GM23338 (cell line): ENCODE measurements at regions not wholly inside any gene's neighbourhood (a gene's known extent, or its start where the extent isn't known, plus 50 kb on each side); places are given as distances from the start of the nearest gene placed in this dataset.

Source experiments
- ATAC-seq: fragments of 200-7000 bp; cut with Tn5 transposase; 3 replicates; pipeline ENCODE4 v1.9.1; 2020
- DNase-seq: peaks from one replicate; pipeline ENCODE4 v3.0.0-alpha.2; 2015; ENCODE audit warnings: low spot score
- H2AFZ ChIP-seq: fragments of 200-600 bp; sonication (generic); 2 replicates; pipeline ENCODE4 v1.8.0; 2016; ENCODE audit warnings: antibody characterized with exemption, mild to moderate bottlenecking, moderate library complexity
- H3F3A ChIP-seq: fragments of 200-600 bp; sonication (generic); replicated peaks from 2 replicates; pipeline ENCODE4 v1.8.0; 2017; ENCODE audit warnings: antibody characterized with exemption, mixed run types, low read depth
- H3K27ac ChIP-seq: fragments of 200-600 bp; sonication (generic); 2 replicates; pipeline ENCODE4 v1.6.1; 2016; ENCODE audit warnings: low read depth
- H3K27me3 ChIP-seq: fragments of 200-600 bp; sonication (generic); 2 replicates; pipeline ENCODE4 v1.8.0; 2016; ENCODE audit warnings: mild to moderate bottlenecking, mixed run types, moderate library complexity; ENCODE audit not compliant: insufficient read depth
- H3K36me3 ChIP-seq: fragments of 200-600 bp; sonication (generic); 2 replicates; pipeline ENCODE4 v1.8.0; 2016; ENCODE audit warnings: mild to moderate bottlenecking; ENCODE audit not compliant: insufficient read depth
- H3K4me1 ChIP-seq: fragments of 200-600 bp; sonication (generic); 2 replicates; pipeline ENCODE4 v1.8.0; 2016; ENCODE audit warnings: mild to moderate bottlenecking, moderate library complexity; ENCODE audit not compliant: insufficient read depth
- H3K4me2 ChIP-seq: fragments of 200-600 bp; sonication (generic); 2 replicates; pipeline ENCODE4 v1.7.1; 2017; ENCODE audit warnings: mixed run types
- H3K4me3 ChIP-seq: fragments of 200-600 bp; sonication (generic); 2 replicates; pipeline ENCODE4 v1.6.1; 2016; ENCODE audit warnings: mixed run types
- H3K79me2 ChIP-seq: fragments of 200-600 bp; sonication (generic); replicated peaks from 2 replicates; pipeline ENCODE4 v1.8.0; 2017; ENCODE audit warnings: mild to moderate bottlenecking; ENCODE audit not compliant: insufficient read depth
- H3K9me2 ChIP-seq: fragments of 200-600 bp; sonication (generic); 2 replicates; pipeline ENCODE4 v1.8.0; 2017; ENCODE audit not compliant: insufficient read depth
- H4K20me1 ChIP-seq: fragments of 200-600 bp; sonication (generic); replicated peaks from 2 replicates; pipeline ENCODE4 v1.8.0; 2017; ENCODE audit warnings: mild to moderate bottlenecking; ENCODE audit not compliant: insufficient read depth
- H3K27ac Mint-ChIP-seq: 2 replicates; pipeline ENCODE4 v1.8.0; 2020; ENCODE audit warnings: inconsistent platforms, mild to moderate bottlenecking, moderate library complexity, mixed read lengths
- H3K27me3 Mint-ChIP-seq: 3 replicates; pipeline ENCODE4 v1.8.0; 2022; ENCODE audit warnings: low read depth, mild to moderate bottlenecking, moderate library complexity, mixed read lengths, inconsistent platforms; ENCODE audit not compliant: insufficient read depth, poor library complexity
- H3K36me3 Mint-ChIP-seq: 3 replicates; pipeline ENCODE4 v1.8.0; 2021; ENCODE audit warnings: low read depth, mild to moderate bottlenecking, inconsistent platforms, moderate library complexity, mixed read lengths
- H3K4me1 Mint-ChIP-seq: 3 replicates; pipeline ENCODE4 v1.8.0; 2020; ENCODE audit warnings: mild to moderate bottlenecking, inconsistent platforms, mixed read lengths
- H3K4me3 Mint-ChIP-seq: 3 replicates; pipeline ENCODE4 v1.8.0; 2021; ENCODE audit warnings: moderate library complexity, mild to moderate bottlenecking, inconsistent platforms, mixed read lengths
- H3K9me3 Mint-ChIP-seq: 3 replicates; pipeline ENCODE4 v1.8.0; 2020; ENCODE audit warnings: moderate library complexity, mild to moderate bottlenecking, inconsistent platforms, mixed read lengths
- CREB1 ChIP-seq: fragments of 250-450 bp; sonication (Bioruptor Pico); IDR thresholded peaks from 2 replicates; pipeline ENCODE4 v1.5.0; 2020; ENCODE audit warnings: low read depth, mild to moderate bottlenecking, moderate library complexity
- EZH2 ChIP-seq: fragments of 200-600 bp; sonication (generic); IDR thresholded peaks from one replicate; pipeline ENCODE4 v1.8.0; 2017; ENCODE audit warnings: antibody characterized with exemption, mild to moderate bottlenecking, low read depth; ENCODE audit not compliant: unreplicated experiment
- JUNB ChIP-seq: IDR thresholded peaks from one replicate; pipeline ENCODE4 v1.6.1; 2016; ENCODE audit warnings: antibody characterized with exemption; ENCODE audit not compliant: unreplicated experiment
- NANOG ChIP-seq: IDR thresholded peaks from 2 replicates; pipeline ENCODE4 v1.6.1; 2016; ENCODE audit warnings: antibody characterized with exemption, borderline replicate concordance
- POLR2AphosphoS5 ChIP-seq: IDR thresholded peaks from 2 replicates; pipeline ENCODE4 v1.6.1; 2016; ENCODE audit warnings: antibody characterized with exemption, low read depth
- ZNF331 ChIP-seq: fragments of 250-450 bp; sonication (Bioruptor Pico); IDR thresholded peaks from 2 replicates; pipeline ENCODE4 v1.5.0; 2020; ENCODE audit warnings: low read depth, mild to moderate bottlenecking, moderate library complexity
- TF ChIP-seq, protein P1 (sequence below), 2 experiments: fragments of 200-600 bp in 1 of 2; sonication (generic) in 1 of 2; conservative IDR thresholded peaks; 2 replicates each; pipeline versions ENCODE4 v1.5.1 to v1.6.1; 2016 to 2017; ENCODE audit warnings: antibody characterized with exemption in 2 of 2, low read depth in 2 of 2, mild to moderate bottlenecking in 2 of 2, moderate library complexity in 1 of 2
- TF ChIP-seq, protein P2 (sequence below): IDR thresholded peaks from 2 replicates; pipeline ENCODE4 v1.6.1; 2016; ENCODE audit warnings: antibody characterized with exemption

DNA sequence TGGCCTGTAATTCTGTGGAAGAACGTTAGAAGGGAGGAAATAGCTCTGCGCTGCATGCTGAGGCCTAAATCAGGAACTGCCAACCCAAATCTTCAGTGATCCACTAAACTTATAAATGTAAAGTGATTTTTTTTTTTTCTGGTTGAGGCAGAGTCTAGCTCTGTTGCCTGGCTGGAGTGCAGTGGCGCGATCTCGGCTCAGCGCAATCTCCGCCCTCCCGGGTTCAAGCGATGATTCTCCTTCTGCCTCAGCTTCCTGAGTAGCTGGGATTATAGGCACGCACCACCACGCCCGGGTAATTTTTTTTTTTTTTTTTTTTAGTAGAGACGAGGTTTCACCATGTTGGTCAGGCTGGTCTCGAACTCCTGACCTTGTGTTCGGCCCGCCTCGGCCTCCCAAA is 717.4 kb upstream of the FAM174A start:
- Histone ChIP-seq H3K4me1 (no peaks in the 10 kb centered on the region), H3K4me3 (no peak overlapping the region), H3F3A (no peaks in the 10 kb centered on the region), H3K27me3 (no peaks in the 10 kb centered on the region), H3K79me2 (no peaks in the 10 kb centered on the region), H3K9me2 (no peaks in the 10 kb centered on the region), H2AFZ (no peak overlapping the region), H3K36me3 (no peaks in the 10 kb centered on the region), H3K4me2 (no peak overlapping the region), H4K20me1 (no peaks in the 10 kb centered on the region), H3K27ac (no peak overlapping the region)
- H3K4me3 Mint-ChIP-seq: no peak overlapping the region
- no peaks in the 10 kb centered on the region for H3K36me3 Mint-ChIP-seq
- H3K9me3 Mint-ChIP-seq: no peaks in the 10 kb centered on the region
- peaks cover 1% of the 10 kb centered on the region for H3K27me3 Mint-ChIP-seq
- TF ChIP-seq, protein P1, sequence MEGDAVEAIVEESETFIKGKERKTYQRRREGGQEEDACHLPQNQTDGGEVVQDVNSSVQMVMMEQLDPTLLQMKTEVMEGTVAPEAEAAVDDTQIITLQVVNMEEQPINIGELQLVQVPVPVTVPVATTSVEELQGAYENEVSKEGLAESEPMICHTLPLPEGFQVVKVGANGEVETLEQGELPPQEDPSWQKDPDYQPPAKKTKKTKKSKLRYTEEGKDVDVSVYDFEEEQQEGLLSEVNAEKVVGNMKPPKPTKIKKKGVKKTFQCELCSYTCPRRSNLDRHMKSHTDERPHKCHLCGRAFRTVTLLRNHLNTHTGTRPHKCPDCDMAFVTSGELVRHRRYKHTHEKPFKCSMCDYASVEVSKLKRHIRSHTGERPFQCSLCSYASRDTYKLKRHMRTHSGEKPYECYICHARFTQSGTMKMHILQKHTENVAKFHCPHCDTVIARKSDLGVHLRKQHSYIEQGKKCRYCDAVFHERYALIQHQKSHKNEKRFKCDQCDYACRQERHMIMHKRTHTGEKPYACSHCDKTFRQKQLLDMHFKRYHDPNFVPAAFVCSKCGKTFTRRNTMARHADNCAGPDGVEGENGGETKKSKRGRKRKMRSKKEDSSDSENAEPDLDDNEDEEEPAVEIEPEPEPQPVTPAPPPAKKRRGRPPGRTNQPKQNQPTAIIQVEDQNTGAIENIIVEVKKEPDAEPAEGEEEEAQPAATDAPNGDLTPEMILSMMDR (conservative IDR thresholded peaks at IDR 0.05; ENCODE audit: low read depth in 2 of 2): no peak
- TF ChIP-seq POLR2AphosphoS5 (no peak), EZH2 (no peak), JUNB (no peak), ZNF331 (no peak), CREB1 (CRISPR knock-in tag) (no peak)
- no peak for ATAC-seq
- H3K27ac Mint-ChIP-seq: no peak overlapping the region
- DNase-seq: no peak
- no peaks in the 10 kb centered on the region for H3K4me1 Mint-ChIP-seq

DNA sequence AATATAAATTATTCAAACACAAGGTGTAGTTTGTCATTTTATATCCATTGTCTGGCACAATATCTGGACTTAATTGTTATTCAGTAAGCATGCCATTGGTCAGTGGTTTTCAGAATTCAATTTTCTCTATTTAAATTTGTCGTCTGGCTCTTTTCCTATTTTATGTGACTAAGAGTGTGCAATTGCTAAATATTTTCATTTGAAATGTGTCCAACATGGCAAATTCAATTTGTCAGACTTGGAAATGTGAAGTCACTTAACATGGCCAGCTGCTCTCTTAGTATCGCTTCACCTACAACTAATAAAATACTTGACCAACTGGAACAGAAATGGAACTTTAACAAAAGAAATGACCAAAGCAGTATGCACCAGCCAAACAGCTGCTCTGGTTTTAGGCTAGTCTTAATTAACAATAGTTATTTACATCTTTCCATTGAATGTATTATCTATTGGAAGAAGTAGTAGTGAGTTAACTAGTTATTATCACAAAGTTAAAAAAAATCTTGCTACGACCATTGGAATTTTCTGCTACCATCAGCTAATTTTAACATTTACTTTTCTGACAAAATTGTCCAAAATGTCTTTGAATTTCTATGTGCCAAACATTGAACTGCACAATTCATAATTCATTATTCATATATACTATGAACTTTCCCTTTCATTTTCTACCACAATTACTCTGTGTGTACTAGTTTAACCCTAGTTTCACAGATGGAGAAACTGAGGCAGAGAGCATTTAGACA is 720.7 kb upstream of the FAM174A start:
- H3K9me3 Mint-ChIP-seq: no peaks in the 10 kb centered on the region
- peaks cover 1% of the 10 kb centered on the region for H3K27me3 Mint-ChIP-seq
- H4K20me1 ChIP-seq: no peaks in the 10 kb centered on the region
- no peak overlapping the region for H3K4me3 Mint-ChIP-seq
- H3K36me3 ChIP-seq: no peaks in the 10 kb centered on the region
- ATAC-seq (no peak), DNase-seq (no peak)
- H3K36me3 Mint-ChIP-seq: no peaks in the 10 kb centered on the region
- H3K79me2 ChIP-seq: no peaks in the 10 kb centered on the region
- no peaks in the 10 kb centered on the region for H3F3A ChIP-seq
- no peak overlapping the region for H2AFZ ChIP-seq
- no peaks in the 10 kb centered on the region for H3K4me1 ChIP-seq
- H3K4me3 ChIP-seq: no peak overlapping the region
- no peaks in the 10 kb centered on the region for H3K4me1 Mint-ChIP-seq
- H3K27ac Mint-ChIP-seq: no peak overlapping the region
- H3K27me3 ChIP-seq: no peaks in the 10 kb centered on the region
- H3K9me2 ChIP-seq: no peaks in the 10 kb centered on the region
- TF ChIP-seq, protein P1 (conservative IDR thresholded peaks at IDR 0.05; ENCODE audit: low read depth in 2 of 2): no peak
- TF ChIP-seq, protein P2, sequence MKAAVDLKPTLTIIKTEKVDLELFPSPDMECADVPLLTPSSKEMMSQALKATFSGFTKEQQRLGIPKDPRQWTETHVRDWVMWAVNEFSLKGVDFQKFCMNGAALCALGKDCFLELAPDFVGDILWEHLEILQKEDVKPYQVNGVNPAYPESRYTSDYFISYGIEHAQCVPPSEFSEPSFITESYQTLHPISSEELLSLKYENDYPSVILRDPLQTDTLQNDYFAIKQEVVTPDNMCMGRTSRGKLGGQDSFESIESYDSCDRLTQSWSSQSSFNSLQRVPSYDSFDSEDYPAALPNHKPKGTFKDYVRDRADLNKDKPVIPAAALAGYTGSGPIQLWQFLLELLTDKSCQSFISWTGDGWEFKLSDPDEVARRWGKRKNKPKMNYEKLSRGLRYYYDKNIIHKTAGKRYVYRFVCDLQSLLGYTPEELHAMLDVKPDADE: no peak
- TF ChIP-seq CREB1 (CRISPR knock-in tag) (no peak), NANOG (no peak), EZH2 (no peak)
- no peak overlapping the region for H3K4me2 ChIP-seq
- H3K27ac ChIP-seq: no peak overlapping the region
